HL-60 (cell line): ENCODE measurements at regions not wholly inside any gene's neighbourhood (a gene's known extent, or its start where the extent isn't known, plus 50 kb on each side); places are given as distances from the start of the nearest gene placed in this dataset.
"Not testable (repeated sequence)": the region's sequence is repeated elsewhere in the genome, so short reads cannot be mapped to it uniquely, and the experiment has no call there.

Source experiments
- DNase-seq, 2 experiments: peaks; one replicate each; pipeline ENCODE4 v3.0.0-alpha.2; 2010 to 2020; ENCODE audit warnings: low read depth in 1 of 2, low spot score in 1 of 2
- H3K27ac ChIP-seq: fragments of 250-450 bp; sonication (Bioruptor Pico); replicated peaks from 2 replicates; pipeline ENCODE4 v1.5.1; 2020; ENCODE audit warnings: mild to moderate bottlenecking, moderate library complexity
- H3K27me3 ChIP-seq: fragments of 250-450 bp; sonication (Bioruptor Pico); 2 replicates; pipeline ENCODE4 v1.5.1; 2021; ENCODE audit warnings: mild to moderate bottlenecking, moderate library complexity; ENCODE audit not compliant: insufficient read depth, poor library complexity, severe bottlenecking
- H3K4me3 ChIP-seq: replicated peaks from 2 replicates; pipeline ENCODE4 v1.5.1; 2011; ENCODE audit warnings: mild to moderate bottlenecking, control low read depth, low read length; ENCODE audit not compliant: insufficient read depth
- GABPA ChIP-seq: IDR thresholded peaks from 2 replicates; pipeline ENCODE4 v1.6.1; 2012; ENCODE audit warnings: low read depth
- POLR2AphosphoS5 ChIP-seq: IDR thresholded peaks from 2 replicates; pipeline ENCODE4 v1.6.1; 2012; ENCODE audit warnings: low read depth
- SPI1 ChIP-seq: IDR thresholded peaks from 2 replicates; pipeline ENCODE4 v1.6.1; 2012; ENCODE audit warnings: low read depth, mild to moderate bottlenecking, borderline replicate concordance
- TF ChIP-seq, protein P1 (sequence below): IDR thresholded peaks from one replicate; pipeline ENCODE4 v1.5.1; 2011; ENCODE audit warnings: low read length, control low read depth, inconsistent platforms; ENCODE audit not compliant: insufficient read depth
- TF ChIP-seq, protein P2 (sequence below): IDR thresholded peaks from 2 replicates; pipeline ENCODE4 v1.6.1; 2012; ENCODE audit warnings: low read depth; ENCODE audit not compliant: insufficient replicate concordance

DNA sequence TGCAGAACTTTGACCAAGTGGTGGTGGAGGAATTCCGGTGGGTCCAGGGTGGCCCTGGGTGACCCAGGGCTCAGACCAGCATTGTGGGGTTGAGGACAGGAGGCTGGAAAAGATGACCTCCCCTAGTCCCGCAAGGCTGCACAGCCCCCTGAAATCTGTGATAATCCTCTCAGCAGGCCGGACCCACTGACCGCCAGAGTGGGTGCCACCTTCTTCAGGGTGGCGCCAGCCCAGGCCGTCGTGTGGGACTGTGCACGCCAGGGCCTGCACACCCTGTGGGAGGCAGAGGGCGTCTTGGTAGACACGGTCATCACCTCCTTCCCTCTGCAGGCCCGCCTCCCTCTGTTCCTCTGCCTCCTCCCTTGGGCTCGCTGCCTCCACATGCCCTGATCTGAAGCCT lies 137.7 kb downstream of the TBC1D2B start:
- Histone ChIP-seq H3K4me3 (no peak overlapping the region), H3K27me3 (no peaks in the 10 kb centered on the region), H3K27ac (no peak overlapping the region)
- TF ChIP-seq SPI1 = no peak
- TF ChIP-seq, protein P1, sequence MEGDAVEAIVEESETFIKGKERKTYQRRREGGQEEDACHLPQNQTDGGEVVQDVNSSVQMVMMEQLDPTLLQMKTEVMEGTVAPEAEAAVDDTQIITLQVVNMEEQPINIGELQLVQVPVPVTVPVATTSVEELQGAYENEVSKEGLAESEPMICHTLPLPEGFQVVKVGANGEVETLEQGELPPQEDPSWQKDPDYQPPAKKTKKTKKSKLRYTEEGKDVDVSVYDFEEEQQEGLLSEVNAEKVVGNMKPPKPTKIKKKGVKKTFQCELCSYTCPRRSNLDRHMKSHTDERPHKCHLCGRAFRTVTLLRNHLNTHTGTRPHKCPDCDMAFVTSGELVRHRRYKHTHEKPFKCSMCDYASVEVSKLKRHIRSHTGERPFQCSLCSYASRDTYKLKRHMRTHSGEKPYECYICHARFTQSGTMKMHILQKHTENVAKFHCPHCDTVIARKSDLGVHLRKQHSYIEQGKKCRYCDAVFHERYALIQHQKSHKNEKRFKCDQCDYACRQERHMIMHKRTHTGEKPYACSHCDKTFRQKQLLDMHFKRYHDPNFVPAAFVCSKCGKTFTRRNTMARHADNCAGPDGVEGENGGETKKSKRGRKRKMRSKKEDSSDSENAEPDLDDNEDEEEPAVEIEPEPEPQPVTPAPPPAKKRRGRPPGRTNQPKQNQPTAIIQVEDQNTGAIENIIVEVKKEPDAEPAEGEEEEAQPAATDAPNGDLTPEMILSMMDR = no peak
- no peak for TF ChIP-seq GABPA
- TF ChIP-seq POLR2AphosphoS5 = no peak
- TF ChIP-seq, protein P2, sequence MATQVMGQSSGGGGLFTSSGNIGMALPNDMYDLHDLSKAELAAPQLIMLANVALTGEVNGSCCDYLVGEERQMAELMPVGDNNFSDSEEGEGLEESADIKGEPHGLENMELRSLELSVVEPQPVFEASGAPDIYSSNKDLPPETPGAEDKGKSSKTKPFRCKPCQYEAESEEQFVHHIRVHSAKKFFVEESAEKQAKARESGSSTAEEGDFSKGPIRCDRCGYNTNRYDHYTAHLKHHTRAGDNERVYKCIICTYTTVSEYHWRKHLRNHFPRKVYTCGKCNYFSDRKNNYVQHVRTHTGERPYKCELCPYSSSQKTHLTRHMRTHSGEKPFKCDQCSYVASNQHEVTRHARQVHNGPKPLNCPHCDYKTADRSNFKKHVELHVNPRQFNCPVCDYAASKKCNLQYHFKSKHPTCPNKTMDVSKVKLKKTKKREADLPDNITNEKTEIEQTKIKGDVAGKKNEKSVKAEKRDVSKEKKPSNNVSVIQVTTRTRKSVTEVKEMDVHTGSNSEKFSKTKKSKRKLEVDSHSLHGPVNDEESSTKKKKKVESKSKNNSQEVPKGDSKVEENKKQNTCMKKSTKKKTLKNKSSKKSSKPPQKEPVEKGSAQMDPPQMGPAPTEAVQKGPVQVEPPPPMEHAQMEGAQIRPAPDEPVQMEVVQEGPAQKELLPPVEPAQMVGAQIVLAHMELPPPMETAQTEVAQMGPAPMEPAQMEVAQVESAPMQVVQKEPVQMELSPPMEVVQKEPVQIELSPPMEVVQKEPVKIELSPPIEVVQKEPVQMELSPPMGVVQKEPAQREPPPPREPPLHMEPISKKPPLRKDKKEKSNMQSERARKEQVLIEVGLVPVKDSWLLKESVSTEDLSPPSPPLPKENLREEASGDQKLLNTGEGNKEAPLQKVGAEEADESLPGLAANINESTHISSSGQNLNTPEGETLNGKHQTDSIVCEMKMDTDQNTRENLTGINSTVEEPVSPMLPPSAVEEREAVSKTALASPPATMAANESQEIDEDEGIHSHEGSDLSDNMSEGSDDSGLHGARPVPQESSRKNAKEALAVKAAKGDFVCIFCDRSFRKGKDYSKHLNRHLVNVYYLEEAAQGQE = no peak
- no peak for DNase-seq

DNA sequence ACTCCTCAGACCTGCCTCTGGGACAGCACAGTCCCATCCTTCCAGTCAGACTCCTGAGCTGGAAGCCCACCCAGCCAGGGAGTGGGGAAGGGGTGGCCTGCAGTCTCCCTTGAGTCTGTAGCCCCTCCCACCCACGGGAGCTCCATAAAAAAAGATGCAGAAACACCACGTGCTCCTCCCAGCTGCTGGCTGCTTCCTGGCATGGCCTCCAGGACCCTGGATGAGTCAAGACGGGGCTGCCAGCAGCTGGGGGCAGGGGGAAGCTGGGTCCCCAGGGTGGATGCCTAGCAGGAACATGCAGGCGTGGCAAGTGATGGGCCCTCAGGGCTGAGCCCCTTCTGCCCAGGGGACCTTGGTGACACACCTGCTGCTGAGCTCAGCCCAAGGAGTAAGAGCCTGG lies 138.5 kb downstream of the TBC1D2B start:
- DNase-seq, H3K4me3 ChIP-seq, H3K27ac ChIP-seq, H3K27me3 ChIP-seq: not testable (repeated sequence)

DNA sequence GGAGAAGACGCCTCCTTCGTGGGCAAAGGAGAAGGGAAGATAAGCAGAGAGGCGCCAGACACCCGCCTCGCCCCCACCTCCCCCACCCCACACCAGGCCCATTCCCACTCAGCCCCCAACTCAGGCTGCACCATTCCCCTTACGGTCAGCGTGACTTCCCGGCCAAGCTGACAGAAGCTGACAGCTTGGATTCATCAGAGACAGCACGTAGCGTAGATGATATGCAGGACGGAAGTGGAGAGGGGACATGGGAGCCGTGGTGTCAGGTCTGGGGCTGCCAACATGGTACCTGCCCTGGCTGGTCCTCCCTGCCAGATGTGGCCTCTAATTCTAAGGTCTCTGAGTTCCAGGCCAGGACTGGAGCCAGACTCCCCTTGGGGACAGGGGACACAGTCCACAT lies 139.0 kb downstream of the TBC1D2B start:
- DNase-seq, H3K27me3 ChIP-seq, H3K27ac ChIP-seq, H3K4me3 ChIP-seq: not testable (repeated sequence)

DNA sequence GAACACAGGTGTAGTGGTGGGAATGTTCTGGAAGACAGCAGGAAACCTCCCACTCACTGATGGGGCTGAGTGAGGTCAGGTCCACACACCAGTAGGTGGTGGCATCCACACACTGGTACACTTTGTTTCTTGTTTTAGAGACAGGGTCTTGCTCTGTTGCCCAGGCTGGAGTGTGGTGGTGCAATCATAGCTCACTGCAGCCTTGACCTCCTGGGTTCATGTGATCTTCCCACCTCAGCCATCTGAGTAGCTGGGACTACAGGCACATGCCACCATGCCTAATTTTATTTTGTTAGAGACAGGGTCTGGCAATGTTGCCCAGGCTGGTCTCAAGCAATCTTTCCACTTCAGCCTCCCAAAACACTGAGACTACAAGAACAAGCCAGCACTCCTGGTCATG lies 140.9 kb downstream of the TBC1D2B start:
- not testable (repeated sequence) for H3K27ac ChIP-seq, H3K4me3 ChIP-seq, DNase-seq, H3K27me3 ChIP-seq

DNA sequence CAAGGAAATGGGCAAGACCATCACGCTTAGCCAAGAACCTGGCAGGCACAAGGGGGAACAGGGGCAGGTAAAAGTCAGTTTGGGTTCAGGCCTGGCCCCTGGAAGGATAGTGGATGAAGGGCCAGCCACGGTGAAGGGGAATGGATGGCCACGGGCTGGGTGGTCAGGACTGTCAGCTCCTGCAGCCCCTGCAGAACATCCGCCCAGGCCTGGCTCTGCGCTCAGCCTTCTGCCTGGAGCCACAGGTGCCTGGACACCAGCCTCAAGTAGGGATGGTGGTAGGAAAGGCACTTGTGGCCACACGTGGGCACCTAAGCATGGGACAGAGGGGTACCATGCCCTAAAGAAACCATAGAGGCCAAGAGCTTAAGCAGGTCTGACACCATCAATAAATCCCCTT lies 143.0 kb downstream of the TBC1D2B start:
- not testable (repeated sequence) for DNase-seq, H3K27me3 ChIP-seq

DNA sequence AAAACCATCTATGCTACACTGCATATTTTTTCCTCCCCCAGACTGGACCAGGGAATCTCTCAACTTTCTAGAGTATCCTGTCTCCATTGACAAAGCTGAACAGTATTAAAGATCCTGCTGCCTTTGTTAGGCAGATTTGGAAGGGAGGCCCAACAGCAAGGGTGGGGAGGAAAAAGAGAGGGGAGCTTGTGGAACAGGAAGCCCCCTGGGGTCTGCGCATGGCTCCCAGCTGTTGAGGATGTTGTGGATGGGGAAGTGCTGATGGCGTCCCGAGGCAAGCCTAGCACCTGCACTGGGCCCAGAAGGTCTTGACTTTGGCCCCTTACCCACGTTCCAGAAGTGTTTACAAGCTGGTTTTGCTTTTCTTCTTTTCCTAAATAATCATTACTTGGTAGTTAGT lies 146.6 kb downstream of the TBC1D2B start:
- H3K27me3 ChIP-seq, H3K4me3 ChIP-seq, DNase-seq, H3K27ac ChIP-seq: not testable (repeated sequence)

More for the DNA sequence above, 143.0 kb downstream of the TBC1D2B start:
- H3K4me3 ChIP-seq, H3K27ac ChIP-seq: not testable (repeated sequence)

DNA sequence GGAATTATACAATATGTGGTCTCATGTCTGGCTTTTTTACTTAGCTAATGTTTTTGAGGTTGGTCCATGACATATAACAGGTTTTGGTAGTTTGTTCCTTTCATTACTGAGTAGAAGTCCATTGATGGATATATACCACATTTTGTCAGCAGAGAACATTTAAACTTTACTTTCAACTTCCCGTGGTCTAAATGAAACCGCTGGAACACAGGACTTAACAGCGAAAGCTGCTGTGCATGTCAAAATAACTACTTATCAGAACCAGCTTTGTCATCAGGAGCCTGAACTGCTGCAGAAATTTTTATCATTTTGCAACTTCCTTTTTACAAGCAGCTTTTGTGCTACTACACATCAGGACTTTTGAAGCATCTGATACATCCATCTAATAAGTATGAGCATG lies 147.0 kb downstream of the TBC1D2B start:
- DNase-seq, H3K4me3 ChIP-seq, H3K27ac ChIP-seq, H3K27me3 ChIP-seq: not testable (repeated sequence)

DNA sequence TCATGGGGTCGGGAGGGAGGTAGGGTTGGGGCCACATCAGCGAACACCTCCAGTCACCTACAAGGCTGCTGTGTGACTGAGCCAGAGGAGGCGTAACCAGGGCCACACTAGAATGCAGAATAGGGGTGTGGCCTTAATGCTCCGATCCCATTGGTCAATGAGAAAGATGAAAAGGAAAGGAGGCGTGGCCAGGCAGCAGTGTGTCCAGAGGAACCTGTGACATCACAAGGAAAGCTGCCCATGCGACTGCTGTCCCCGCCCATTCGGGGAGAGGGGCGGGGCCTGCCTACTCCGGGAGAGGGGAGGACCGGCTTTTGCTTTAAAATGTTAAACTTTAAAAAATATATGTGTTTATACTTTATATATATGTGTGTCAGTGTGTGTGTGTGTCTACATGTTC lies 150.7 kb downstream of the TBC1D2B start:
- not testable (repeated sequence) for DNase-seq

DNA sequence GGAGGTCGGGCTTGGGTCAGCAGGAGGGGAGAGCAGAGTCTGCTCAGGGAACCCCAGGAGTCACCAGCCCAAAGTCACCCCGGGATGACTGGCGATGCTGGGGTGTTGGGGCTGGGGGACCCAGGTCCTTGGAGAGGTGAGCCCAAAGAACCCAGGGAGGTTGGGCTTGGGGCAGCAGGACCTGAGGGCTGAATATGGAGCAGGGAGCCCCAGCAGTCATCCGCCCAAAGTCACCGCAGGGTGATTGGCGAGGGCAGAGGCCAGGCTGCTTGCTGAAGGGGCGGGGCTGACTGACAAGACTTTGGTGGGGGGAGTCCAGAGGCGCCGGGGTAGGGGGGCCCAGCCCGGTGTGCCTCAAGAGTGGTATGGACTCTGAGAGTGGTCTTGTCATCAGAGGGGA lies 151.2 kb downstream of the TBC1D2B start:
- not testable (repeated sequence) for H3K27ac ChIP-seq, H3K27me3 ChIP-seq, DNase-seq, H3K4me3 ChIP-seq

More for the DNA sequence above, 150.7 kb downstream of the TBC1D2B start:
- not testable (repeated sequence) for H3K4me3 ChIP-seq, H3K27ac ChIP-seq, H3K27me3 ChIP-seq

DNA sequence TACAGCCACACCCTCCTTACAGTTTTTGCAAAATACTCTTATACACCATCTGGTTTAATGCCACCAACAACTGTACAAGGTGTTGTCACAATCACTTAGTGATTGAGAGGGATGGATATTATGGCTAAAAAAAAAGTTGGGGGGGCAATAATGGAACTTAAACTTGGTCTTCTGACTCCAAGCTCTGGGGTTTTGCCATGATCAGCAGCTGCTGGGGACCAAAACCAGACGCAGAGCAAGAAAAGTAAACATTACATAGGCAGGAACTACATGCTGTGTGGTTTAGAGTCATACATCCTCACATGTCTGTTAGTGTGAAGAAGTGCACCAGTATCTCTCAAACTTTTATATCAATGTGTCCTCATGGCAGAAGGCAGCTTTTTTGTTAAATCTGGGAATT lies 152.4 kb downstream of the TBC1D2B start:
- not testable (repeated sequence) for H3K4me3 ChIP-seq, H3K27me3 ChIP-seq, H3K27ac ChIP-seq, DNase-seq
